Adrenal gland (tissue), 5 donors: ENCODE measurements at regions not wholly inside any gene's neighbourhood (a gene's known extent, or its start where the extent isn't known, plus 50 kb on each side); places are given as distances from the start of the nearest gene placed in this dataset.

Experiments
- POLR2A ChIP-seq, 2 donors: fragments of 450-650 bp; IDR thresholded peaks; one replicate each; pipeline ENCODE4 v1.6.1; 2017; ENCODE audit warnings: antibody characterized with exemption in 2 of 2, mild to moderate bottlenecking in 2 of 2, moderate library complexity in 1 of 2
- TF ChIP-seq, protein P1 (sequence below), 6 experiments: fragments of 450-650 bp in 4 of 6; fragments of 200-600 bp in 2 of 6; sonication (generic) in 1 of 6; IDR thresholded peaks; 1 replicate in 5 of 6; 2 replicates in 1 of 6; pipeline versions ENCODE4 v1.5.1 to v1.8.0; 2016 to 2021; ENCODE audit warnings: antibody characterized with exemption in 6 of 6, mild to moderate bottlenecking in 2 of 6, moderate library complexity in 1 of 6
- donor health status: DM: no; HTN: no; CAD: no.

DNA sequence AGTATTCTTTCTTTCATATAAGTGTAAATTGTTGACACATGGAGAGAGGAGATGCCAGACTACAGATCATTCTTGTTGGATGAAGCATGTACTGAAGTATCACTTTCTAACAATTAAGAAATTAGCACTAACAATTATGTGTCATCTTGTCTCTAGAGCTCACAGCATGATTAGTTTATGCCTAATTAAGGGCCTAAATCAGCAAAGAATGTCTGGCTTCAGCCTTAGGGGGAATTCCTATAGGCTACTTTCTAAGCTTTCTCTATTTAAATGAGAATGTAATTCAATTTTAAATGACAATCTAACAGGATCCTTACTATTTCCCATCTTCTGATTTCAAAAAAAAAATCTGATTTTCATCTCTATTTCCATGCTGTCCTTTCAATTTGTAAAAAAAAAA is 371.0 kb downstream of the EPHA7 start:
- TF ChIP-seq, protein P1, sequence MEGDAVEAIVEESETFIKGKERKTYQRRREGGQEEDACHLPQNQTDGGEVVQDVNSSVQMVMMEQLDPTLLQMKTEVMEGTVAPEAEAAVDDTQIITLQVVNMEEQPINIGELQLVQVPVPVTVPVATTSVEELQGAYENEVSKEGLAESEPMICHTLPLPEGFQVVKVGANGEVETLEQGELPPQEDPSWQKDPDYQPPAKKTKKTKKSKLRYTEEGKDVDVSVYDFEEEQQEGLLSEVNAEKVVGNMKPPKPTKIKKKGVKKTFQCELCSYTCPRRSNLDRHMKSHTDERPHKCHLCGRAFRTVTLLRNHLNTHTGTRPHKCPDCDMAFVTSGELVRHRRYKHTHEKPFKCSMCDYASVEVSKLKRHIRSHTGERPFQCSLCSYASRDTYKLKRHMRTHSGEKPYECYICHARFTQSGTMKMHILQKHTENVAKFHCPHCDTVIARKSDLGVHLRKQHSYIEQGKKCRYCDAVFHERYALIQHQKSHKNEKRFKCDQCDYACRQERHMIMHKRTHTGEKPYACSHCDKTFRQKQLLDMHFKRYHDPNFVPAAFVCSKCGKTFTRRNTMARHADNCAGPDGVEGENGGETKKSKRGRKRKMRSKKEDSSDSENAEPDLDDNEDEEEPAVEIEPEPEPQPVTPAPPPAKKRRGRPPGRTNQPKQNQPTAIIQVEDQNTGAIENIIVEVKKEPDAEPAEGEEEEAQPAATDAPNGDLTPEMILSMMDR (IDR thresholded peaks at IDR 0.05), result no peak
- TF ChIP-seq POLR2A (IDR thresholded peaks at IDR 0.05), result no peak
